ENCODE measurements at regions not wholly inside any gene's neighbourhood (a gene's known extent, or its start where the extent isn't known, plus 50 kb on each side); places are given as distances from the start of the nearest gene placed in this dataset.

- no peaks in the 10 kb centered on the region for H3K4me1 ChIP-seq (ENCODE audit: control insufficient read depth in 1 of 2, insufficient read depth in 1 of 2, low read depth in 1 of 2, low read length in 1 of 2)
- no peak overlapping the region for H3K4me3 ChIP-seq (ENCODE audit: low read depth in 1 of 2, low read length in 1 of 2)
- H3K27ac ChIP-seq: no peak overlapping the region
- TF ChIP-seq, protein P1, sequence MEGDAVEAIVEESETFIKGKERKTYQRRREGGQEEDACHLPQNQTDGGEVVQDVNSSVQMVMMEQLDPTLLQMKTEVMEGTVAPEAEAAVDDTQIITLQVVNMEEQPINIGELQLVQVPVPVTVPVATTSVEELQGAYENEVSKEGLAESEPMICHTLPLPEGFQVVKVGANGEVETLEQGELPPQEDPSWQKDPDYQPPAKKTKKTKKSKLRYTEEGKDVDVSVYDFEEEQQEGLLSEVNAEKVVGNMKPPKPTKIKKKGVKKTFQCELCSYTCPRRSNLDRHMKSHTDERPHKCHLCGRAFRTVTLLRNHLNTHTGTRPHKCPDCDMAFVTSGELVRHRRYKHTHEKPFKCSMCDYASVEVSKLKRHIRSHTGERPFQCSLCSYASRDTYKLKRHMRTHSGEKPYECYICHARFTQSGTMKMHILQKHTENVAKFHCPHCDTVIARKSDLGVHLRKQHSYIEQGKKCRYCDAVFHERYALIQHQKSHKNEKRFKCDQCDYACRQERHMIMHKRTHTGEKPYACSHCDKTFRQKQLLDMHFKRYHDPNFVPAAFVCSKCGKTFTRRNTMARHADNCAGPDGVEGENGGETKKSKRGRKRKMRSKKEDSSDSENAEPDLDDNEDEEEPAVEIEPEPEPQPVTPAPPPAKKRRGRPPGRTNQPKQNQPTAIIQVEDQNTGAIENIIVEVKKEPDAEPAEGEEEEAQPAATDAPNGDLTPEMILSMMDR (IDR thresholded peaks at IDR 0.05): no peak
- peaks cover 99% of the 10 kb centered on the region for H3K27me3 ChIP-seq
- no peaks in the 10 kb centered on the region for H3K36me3 ChIP-seq
- H3K9me3 ChIP-seq: no peaks in the 10 kb centered on the region
These were observed 92.7 kb upstream of the HOXC13 start for GRCh38 chr12:53845932-53846331.

DNA sequence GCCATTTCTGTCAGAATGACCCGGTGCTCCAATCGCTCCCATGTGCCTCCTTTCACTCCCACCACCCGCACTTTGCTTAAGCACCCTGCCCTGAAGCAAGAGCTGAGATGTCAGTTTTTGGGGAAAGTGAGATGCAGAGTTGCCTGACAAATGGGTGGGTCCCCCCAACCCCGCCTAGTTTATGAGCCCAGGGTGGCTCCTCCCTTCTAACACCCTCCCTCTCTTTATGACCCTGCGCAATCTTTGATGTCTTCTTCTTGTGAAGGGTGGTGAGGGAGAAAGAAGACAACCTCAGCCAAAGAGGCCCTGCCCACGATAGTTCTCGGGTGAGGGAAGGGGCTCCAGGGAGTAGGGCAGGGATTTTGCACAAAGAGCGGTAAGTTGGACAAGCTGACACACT lies 89.5 kb upstream of the HOXC13 start:
- TF ChIP-seq, protein P1 (IDR thresholded peaks at IDR 0.05): no peak
- H3K4me3 ChIP-seq (ENCODE audit: low read depth in 1 of 2, low read length in 1 of 2): no peak overlapping the region
- no peaks in the 10 kb centered on the region for H3K4me1 ChIP-seq (ENCODE audit: control insufficient read depth in 1 of 2, insufficient read depth in 1 of 2, low read depth in 1 of 2, low read length in 1 of 2)
- no peak overlapping the region for H3K27ac ChIP-seq
- no peaks in the 10 kb centered on the region for H3K36me3 ChIP-seq
- peaks cover 94% of the 10 kb centered on the region for H3K27me3 ChIP-seq
- H3K9me3 ChIP-seq: no peaks in the 10 kb centered on the region

DNA sequence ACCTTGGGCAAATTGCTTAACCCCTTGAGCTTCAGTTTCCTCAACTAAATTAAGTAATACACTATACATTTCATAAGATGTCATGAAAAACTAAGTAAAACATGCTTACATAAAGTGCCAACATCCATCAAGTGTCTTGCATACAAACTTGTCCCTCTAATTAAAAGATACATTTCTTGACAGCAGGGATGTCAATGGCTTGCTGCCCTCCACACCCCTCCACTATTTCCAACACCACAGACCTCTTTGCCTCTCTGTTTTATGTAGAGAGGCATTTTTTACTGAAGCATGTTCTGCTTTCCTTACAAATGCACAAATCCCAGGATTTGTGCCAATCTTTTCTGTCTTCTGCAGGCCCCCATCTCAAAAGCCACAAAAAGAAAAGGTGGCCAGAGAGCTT lies 89.0 kb upstream of the HOXC13 start:
- TF ChIP-seq, protein P1 (IDR thresholded peaks at IDR 0.05): no peak
- no peak overlapping the region for H3K4me3 ChIP-seq (ENCODE audit: low read depth in 1 of 2, low read length in 1 of 2)
- no peaks in the 10 kb centered on the region for H3K9me3 ChIP-seq
- H3K27ac ChIP-seq: no peak overlapping the region
- H3K27me3 ChIP-seq: peaks cover 94% of the 10 kb centered on the region
- no peaks in the 10 kb centered on the region for H3K4me1 ChIP-seq (ENCODE audit: control insufficient read depth in 1 of 2, insufficient read depth in 1 of 2, low read depth in 1 of 2, low read length in 1 of 2)
- no peaks in the 10 kb centered on the region for H3K36me3 ChIP-seq

DNA sequence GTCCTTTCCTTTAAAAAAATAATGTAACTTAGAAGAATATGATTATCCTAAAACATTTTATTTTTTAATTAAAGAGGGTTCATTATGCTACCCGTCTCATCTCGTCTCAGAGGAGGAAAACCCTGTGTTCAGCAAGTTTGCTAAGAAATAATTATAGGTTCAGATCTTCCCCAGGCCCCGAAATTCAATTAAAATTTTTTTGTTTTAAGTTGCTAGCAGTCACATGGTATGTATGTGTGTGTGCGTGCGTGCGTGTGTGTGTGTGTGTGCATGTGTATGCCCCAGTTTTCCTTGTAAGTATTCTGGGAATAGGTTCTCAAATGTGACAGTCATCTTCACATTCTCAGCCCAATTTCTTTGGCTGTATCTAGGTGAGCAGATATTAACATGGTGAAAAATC lies 86.6 kb upstream of the HOXC13 start:
- TF ChIP-seq, protein P1 (IDR thresholded peaks at IDR 0.05): no peak
- H3K27me3 ChIP-seq: peaks cover 85% of the 10 kb centered on the region

DNA sequence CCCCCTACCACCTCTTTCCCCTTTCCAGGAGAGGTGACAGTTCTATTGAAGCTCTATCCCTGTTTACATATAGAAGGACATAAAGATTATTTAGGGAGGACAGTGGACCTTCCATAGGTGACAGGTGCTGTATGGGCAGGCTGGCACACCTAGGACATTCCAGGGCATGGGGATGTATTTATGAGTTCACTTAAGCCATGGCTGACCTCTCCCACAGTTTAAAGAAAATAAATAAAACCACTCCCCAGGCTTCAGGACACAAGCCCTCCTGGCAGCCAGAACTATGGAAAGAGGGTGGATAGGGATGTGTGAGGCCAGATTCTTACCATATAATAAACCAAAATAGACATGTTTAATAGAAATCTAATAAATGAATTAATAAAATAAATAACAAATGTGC lies 85.6 kb upstream of the HOXC13 start:
- TF ChIP-seq, protein P1 (IDR thresholded peaks at IDR 0.05): no peak
- H3K27me3 ChIP-seq: peaks cover 84% of the 10 kb centered on the region
- no peak overlapping the region for H3K4me3 ChIP-seq (ENCODE audit: low read depth in 1 of 2, low read length in 1 of 2)
- H3K4me1 ChIP-seq (ENCODE audit: control insufficient read depth in 1 of 2, insufficient read depth in 1 of 2, low read depth in 1 of 2, low read length in 1 of 2): no peaks in the 10 kb centered on the region
- no peaks in the 10 kb centered on the region for H3K9me3 ChIP-seq
- H3K36me3 ChIP-seq: no peaks in the 10 kb centered on the region
- H3K27ac ChIP-seq: no peak overlapping the region

More for the DNA sequence above, 86.6 kb upstream of the HOXC13 start:
- H3K36me3 ChIP-seq: no peaks in the 10 kb centered on the region
- no peaks in the 10 kb centered on the region for H3K9me3 ChIP-seq
- no peak overlapping the region for H3K27ac ChIP-seq
- no peak overlapping the region for H3K4me3 ChIP-seq (ENCODE audit: low read depth in 1 of 2, low read length in 1 of 2)
- H3K4me1 ChIP-seq (ENCODE audit: control insufficient read depth in 1 of 2, insufficient read depth in 1 of 2, low read depth in 1 of 2, low read length in 1 of 2): no peaks in the 10 kb centered on the region

Measured in neutrophil (primary cell).